H1 (cell line): ENCODE measurements at regions not wholly inside any gene's neighbourhood (a gene's known extent, or its start where the extent isn't known, plus 50 kb on each side); places are given as distances from the start of the nearest gene placed in this dataset.

Experiments
- CTCF ChIA-PET: fragments of 300-600 bp; sonication (Branson Sonifier 250); formaldehyde crosslinking; loops from one replicate; lab custom pipeline; 2021; ENCODE audit not compliant: partially characterized antibody; lab: Charles Lee
- POLR2A ChIA-PET: fragments of 300-600 bp; sonication (Branson Sonifier 250); formaldehyde crosslinking; loops from one replicate; lab custom pipeline; 2021; ENCODE audit warnings: inconsistent platforms; ENCODE audit not compliant: partially characterized antibody; lab: Charles Lee
- DNase-seq, 2 experiments: peaks; one replicate each; pipeline versions ENCODE4 v3.0.0 to v3.0.0-alpha.2; 2010 to 2022; ENCODE audit warnings: low spot score in 2 of 2, low read depth in 1 of 2, mixed read lengths in 1 of 2
- FAIRE-seq: peaks from 2 replicates; lab custom pipeline; 2011; peaks lifted over from hg19 to GRCh38; lab: Jason Lieb, UNC
- H2AFZ ChIP-seq: 2 replicates; pipeline ENCODE4 v1.8.1; 2012; ENCODE audit warnings: low read length, inconsistent platforms
- H2AK5ac ChIP-seq: 2 replicates; pipeline ENCODE4 v1.6.1; 2013; ENCODE audit warnings: low read depth, low read length
- H2BK120ac ChIP-seq: replicated peaks from 2 replicates; pipeline ENCODE3; 2013; ENCODE audit warnings: low read depth, low read length, inconsistent platforms
- H2BK12ac ChIP-seq: 2 replicates; pipeline ENCODE4 v1.6.1; 2013; ENCODE audit warnings: low read depth, low read length
- H2BK15ac ChIP-seq: 2 replicates; pipeline ENCODE4 v1.6.1; 2013; ENCODE audit warnings: low read length
- H2BK20ac ChIP-seq: 2 replicates; pipeline ENCODE4 v1.6.1; 2013; ENCODE audit warnings: low read length
- H2BK5ac ChIP-seq: 2 replicates; pipeline ENCODE4 v1.6.1; 2013; ENCODE audit warnings: low read depth, low read length
- H3K14ac ChIP-seq: 2 replicates; pipeline ENCODE4 v1.6.1; 2013; ENCODE audit warnings: inconsistent platforms; ENCODE audit not compliant: insufficient read length
- H3K18ac ChIP-seq: 2 replicates; pipeline ENCODE4 v1.6.1; 2013; ENCODE audit warnings: low read length; ENCODE audit errors: extremely low read depth
- H3K23ac ChIP-seq: 2 replicates; pipeline ENCODE4 v1.6.1; 2013; ENCODE audit warnings: inconsistent platforms; ENCODE audit not compliant: insufficient read length
- H3K23me2 ChIP-seq: 2 replicates; pipeline ENCODE4 v1.6.1; 2013; ENCODE audit warnings: low read depth, low read length
- H3K27ac ChIP-seq: 2 replicates; pipeline ENCODE4 v1.6.1; 2011; ENCODE audit warnings: low read depth, low read length, inconsistent platforms
- H3K27me3 ChIP-seq, 4 experiments: replicated peaks in 1 of 4; 1 replicate in 1 of 4; 2 replicates in 3 of 4; pipeline versions ENCODE4 v1.6.1 to v1.8.1; 2011 to 2013; ENCODE audit warnings: low read length in 3 of 4, mild to moderate bottlenecking in 3 of 4, inconsistent platforms in 2 of 4, mixed read lengths in 2 of 4, moderate library complexity in 1 of 4; ENCODE audit not compliant: control insufficient read depth in 3 of 4, insufficient read depth in 3 of 4; ENCODE audit errors: extremely low read depth in 1 of 4
- H3K36me3 ChIP-seq, 4 experiments: 2 replicates each; pipeline versions ENCODE4 v1.6.1 to v1.8.1; 2011 to 2013; ENCODE audit warnings: mild to moderate bottlenecking in 4 of 4, low read length in 3 of 4, moderate library complexity in 2 of 4, control low read depth in 1 of 4, inconsistent platforms in 1 of 4; ENCODE audit not compliant: insufficient read depth in 4 of 4, control insufficient read depth in 2 of 4
- H3K4ac ChIP-seq: replicated peaks from 2 replicates; pipeline ENCODE3; 2013; ENCODE audit warnings: low read length, low read depth, mixed read lengths, inconsistent platforms; ENCODE audit not compliant: insufficient read length
- H3K4me1 ChIP-seq, 4 experiments: replicated peaks in 1 of 4; 1 replicate in 1 of 4; 2 replicates in 3 of 4; pipeline versions ENCODE4 v1.6.1 to v1.8.1; 2011 to 2013; ENCODE audit warnings: low read length in 3 of 4, inconsistent platforms in 2 of 4, mixed read lengths in 1 of 4; ENCODE audit not compliant: insufficient read depth in 4 of 4, control insufficient read depth in 3 of 4
- H3K4me2 ChIP-seq, 2 experiments: 2 replicates each; pipeline versions ENCODE4 v1.6.1 to v1.8.1; 2011 to 2013; ENCODE audit warnings: low read depth in 2 of 2, low read length in 2 of 2, control low read depth in 1 of 2, inconsistent platforms in 1 of 2, mild to moderate bottlenecking in 1 of 2; ENCODE audit not compliant: insufficient read depth in 1 of 2
- H3K4me3 ChIP-seq, 4 experiments: fragments of 200-600, 300-600 bp in 1 of 4; sonication (generic), shearing (Covaris generic), sonication (Bioruptor Twin) in 1 of 4; 2 replicates each; pipeline versions ENCODE4 v1.5.1 to v1.8.1; 2011 to 2016; ENCODE audit warnings: low read length in 4 of 4, low read depth in 3 of 4, control low read depth in 2 of 4, inconsistent platforms in 2 of 4, mild to moderate bottlenecking in 2 of 4, mixed read lengths in 1 of 4, moderate library complexity in 1 of 4; ENCODE audit not compliant: insufficient read depth in 2 of 4; ENCODE audit errors: extremely low read depth in 1 of 4
- H3K56ac ChIP-seq: replicated peaks from 2 replicates; pipeline ENCODE3; 2013; ENCODE audit warnings: low read depth, mild to moderate bottlenecking, mixed read lengths, low read length, inconsistent platforms; ENCODE audit not compliant: insufficient read length
- H3K79me1 ChIP-seq: 2 replicates; pipeline ENCODE4 v1.6.1; 2013; ENCODE audit warnings: low read depth, low read length, control low read depth
- H3K79me2 ChIP-seq, 2 experiments: 2 replicates each; pipeline versions ENCODE4 v1.6.1 to v1.8.1; 2012 to 2013; ENCODE audit warnings: low read length in 2 of 2, mild to moderate bottlenecking in 2 of 2, inconsistent platforms in 1 of 2; ENCODE audit not compliant: insufficient read depth in 2 of 2, control insufficient read depth in 1 of 2
- H3K9ac ChIP-seq, 4 experiments: replicated peaks in 1 of 4; 1 replicate in 1 of 4; 2 replicates in 3 of 4; pipeline versions ENCODE4 v1.6.1 to v1.8.1; 2011 to 2013; ENCODE audit warnings: low read depth in 3 of 4, low read length in 3 of 4, control low read depth in 2 of 4, mild to moderate bottlenecking in 2 of 4, moderate library complexity in 2 of 4, inconsistent platforms in 1 of 4; ENCODE audit errors: extremely low read depth in 1 of 4
- H3K9me3 ChIP-seq, 2 experiments: 2 replicates each; pipeline versions ENCODE4 v1.6.1 to v1.8.1; 2012 to 2013; ENCODE audit warnings: mild to moderate bottlenecking in 2 of 2, moderate library complexity in 2 of 2, control low read depth in 1 of 2, inconsistent platforms in 1 of 2, low read depth in 1 of 2, low read length in 1 of 2, mixed read lengths in 1 of 2; ENCODE audit not compliant: insufficient read depth in 2 of 2
- H4K20me1 ChIP-seq, 2 experiments: replicated peaks in 1 of 2; 2 replicates each; pipeline versions ENCODE3 to v1.8.1; 2011 to 2013; ENCODE audit warnings: inconsistent platforms in 2 of 2, low read length in 2 of 2, mild to moderate bottlenecking in 1 of 2; ENCODE audit not compliant: insufficient read depth in 2 of 2, control insufficient read depth in 1 of 2
- H4K5ac ChIP-seq: 2 replicates; pipeline ENCODE4 v1.6.1; 2013; ENCODE audit warnings: low read length, low read depth, mixed read lengths, inconsistent platforms; ENCODE audit not compliant: insufficient read length
- H4K8ac ChIP-seq: 2 replicates; pipeline ENCODE4 v1.8.0; 2013; ENCODE audit warnings: mild to moderate bottlenecking, moderate library complexity, low read length, inconsistent platforms; ENCODE audit not compliant: insufficient read depth; ENCODE audit errors: extremely low read depth
- H4K91ac ChIP-seq: replicated peaks from 2 replicates; pipeline ENCODE3; 2013; ENCODE audit warnings: low read length, mixed read lengths, inconsistent platforms; ENCODE audit not compliant: insufficient read length
- BCL11A ChIP-seq, 2 experiments: IDR thresholded peaks; one replicate each; pipeline ENCODE4 v1.6.1; 2011; ENCODE audit warnings: low read depth in 2 of 2, low read length in 2 of 2, mild to moderate bottlenecking in 2 of 2
- FOSL1 ChIP-seq: IDR thresholded peaks from 2 replicates; pipeline ENCODE4 v1.6.1; 2011; ENCODE audit warnings: mild to moderate bottlenecking, low read depth, low read length, moderate library complexity; ENCODE audit not compliant: insufficient read depth
- NRF1 ChIP-seq: IDR thresholded peaks from 2 replicates; pipeline ENCODE4 v1.6.1; 2011; ENCODE audit warnings: mild to moderate bottlenecking, low read depth, low read length, improper control_type of control experiment
- PHF8 ChIP-seq: fragments of 200-600 bp; sonication (generic); conservative IDR thresholded peaks from 2 replicates; pipeline ENCODE4 v1.7.1; 2012; ENCODE audit warnings: low read depth, mild to moderate bottlenecking, inconsistent platforms, low read length, moderate library complexity
- SRF ChIP-seq: IDR thresholded peaks from 2 replicates; pipeline ENCODE4 v1.6.1; 2011; ENCODE audit warnings: mild to moderate bottlenecking, low read depth, low read length, moderate library complexity
- TAF1 ChIP-seq: IDR thresholded peaks from 2 replicates; pipeline ENCODE4 v1.6.1; 2011; ENCODE audit warnings: mild to moderate bottlenecking, low read depth, low read length
- WGBS, 2 experiments: shearing (Covaris generic) in 1 of 2; methylation state at CpG; one replicate each; pipeline versions ENCODE4 v1.1.6 to v1.1.7; 2013 to 2015; ENCODE audit warnings: low lambda C conversion rate in 2 of 2, mixed read lengths in 2 of 2, inconsistent platforms in 1 of 2, low coverage in 1 of 2, missing lambda C conversion rate in 1 of 2; ENCODE audit not compliant: insufficient replicate concordance in 2 of 2, insufficient coverage in 1 of 2, insufficient read length in 1 of 2; ENCODE audit errors: extremely low coverage in 1 of 2, missing lambda C conversion rate in 1 of 2; 5-methylcytosine and 5-hydroxymethylcytosine counted together

DNA sequence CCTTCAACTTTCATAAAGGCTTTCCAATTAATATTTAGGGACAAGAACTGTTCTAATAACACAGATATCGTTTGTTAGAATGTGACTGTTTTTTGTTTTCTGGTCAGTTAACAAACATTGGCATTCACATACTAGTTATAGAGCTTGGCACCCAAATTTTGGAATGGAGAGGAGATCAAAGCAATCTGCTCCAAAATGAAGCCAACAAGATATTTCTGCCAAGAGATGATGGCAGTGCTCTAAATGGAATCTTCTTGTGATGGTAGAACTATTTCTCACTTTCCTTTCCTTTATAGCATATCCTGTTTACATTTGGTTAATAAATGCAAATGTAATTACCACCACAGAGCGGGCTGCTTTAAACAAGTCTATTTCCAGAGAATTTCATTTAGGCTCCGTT, 208.3 kb upstream of the RIMS1 start:
- Histone ChIP-seq H3K9ac (no peak overlapping the region), H3K79me2 (no peaks in the 10 kb centered on the region), H3K4ac (no peak overlapping the region), H3K23me2 (no peaks in the 10 kb centered on the region), H4K5ac (no peak overlapping the region), H2BK15ac (no peak overlapping the region), H4K20me1 (no peaks in the 10 kb centered on the region), H3K23ac (no peak overlapping the region), H2AK5ac (no peak overlapping the region), H2BK120ac (no peak overlapping the region), H2BK20ac (no peak overlapping the region), H3K18ac (no peak overlapping the region), H2AFZ (no peak overlapping the region), H3K4me3 (no peak overlapping the region), H3K27ac (no peak overlapping the region), H3K9me3 (no peaks in the 10 kb centered on the region), H3K4me2 (no peak overlapping the region), H3K79me1 (no peaks in the 10 kb centered on the region), H3K27me3 (no peaks in the 10 kb centered on the region), H2BK12ac (no peak overlapping the region), H3K56ac (no peak overlapping the region), H4K8ac (no peak overlapping the region), H4K91ac (no peak overlapping the region), H3K4me1 (no peaks in the 10 kb centered on the region; a peak in 2 of 7 replicates), H3K14ac (no peak overlapping the region), H3K36me3 (no peaks in the 10 kb centered on the region), H2BK5ac (no peak overlapping the region)
- ChIA-PET POLR2A (no interaction called here), CTCF (no interaction called here)
- FAIRE-seq (no peak), DNase-seq (no peak)
- WGBS, 2 experiments, result 95% methylated on average over 3 of the region's 3 CpGs; no CpG with 5 or more reads in 1 of the 2 experiments
- TF ChIP-seq TAF1, result no peak
- TF ChIP-seq BCL11A (IDR thresholded peaks at IDR 0.05; ENCODE audit: low read depth in 2 of 2, low read length in 2 of 2), result no peak
- TF ChIP-seq PHF8, result no peak
- TF ChIP-seq NRF1, result no peak
- TF ChIP-seq SRF, result no peak
- TF ChIP-seq FOSL1, result no peak
